Esophagus squamous epithelium (tissue), 4 donors: ENCODE measurements at regions not wholly inside any gene's neighbourhood (a gene's known extent, or its start where the extent isn't known, plus 50 kb on each side); places are given as distances from the start of the nearest gene placed in this dataset.

Experiments
- CTCF ChIP-seq, 6 experiments: fragments of 450-650 bp in 4 of 6; fragments of 200-600 bp in 2 of 6; sonication (generic) in 2 of 6; IDR thresholded peaks; one replicate each; pipeline ENCODE4 v1.5.1; 2016 to 2019; ENCODE audit warnings: antibody characterized with exemption in 6 of 6, mild to moderate bottlenecking in 4 of 6, moderate library complexity in 4 of 6
- POLR2A ChIP-seq, 4 donors: fragments of 450-650 bp; IDR thresholded peaks; one replicate each; pipeline ENCODE4 v1.6.1; 2017; ENCODE audit warnings: antibody characterized with exemption in 4 of 4, mild to moderate bottlenecking in 4 of 4, moderate library complexity in 3 of 4

GRCh38 chr10:78429984-78430383 is 396.3 kb downstream of the RPS24 start:
- TF ChIP-seq CTCF (IDR thresholded peaks at IDR 0.05) (no peak), POLR2A (IDR thresholded peaks at IDR 0.05) (no peak)
